K562 (cell line): ENCODE measurements at regions not wholly inside any gene's neighbourhood (a gene's known extent, or its start where the extent isn't known, plus 50 kb on each side); places are given as distances from the start of the nearest gene placed in this dataset.

Source experiments
- GABPA ChIP-seq: fragments of 200-800 bp; sonication (Bioruptor generic); conservative IDR thresholded peaks from 2 replicates; pipeline ENCODE4 v1.6.1; 2016; ENCODE audit warnings: low read depth, missing genetic modification characterization, missing compliant biosample characterization
- TRIM28 ChIP-seq: fragments of 450-650 bp; IDR thresholded peaks from 2 replicates; pipeline ENCODE4 v1.6.1; 2017

GRCh38 chr6:33933101-33933500 is 129.3 kb upstream of the MLN start:
- TF ChIP-seq TRIM28 (no peak), GABPA (tag) (no peak)
